ENCODE measurements at regions not wholly inside any gene's neighbourhood (a gene's known extent, or its start where the extent isn't known, plus 50 kb on each side); places are given as distances from the start of the nearest gene placed in this dataset.
"Not testable (repeated sequence)": the region's sequence is repeated elsewhere in the genome, so short reads cannot be mapped to it uniquely, and the experiment has no call there.

DNA sequence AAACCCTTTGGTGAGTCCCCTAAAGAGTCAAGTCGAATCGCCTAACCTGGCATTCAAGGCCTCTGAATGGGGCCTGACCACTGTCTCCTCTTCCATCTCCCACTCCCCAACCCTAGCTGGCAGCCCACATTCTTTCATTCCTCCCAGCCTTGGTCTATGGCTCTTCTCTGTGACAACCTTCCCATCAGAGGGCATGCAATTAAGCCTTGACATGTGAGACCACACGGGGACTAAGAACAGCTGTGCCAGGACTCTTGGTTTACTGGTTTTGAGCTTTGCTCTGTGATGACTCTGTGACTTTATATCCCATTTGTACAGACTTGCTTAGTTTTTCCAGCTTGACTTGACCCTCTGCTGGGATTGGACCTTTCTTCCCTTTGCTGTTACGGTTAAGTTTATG, 116.6 kb downstream of the BUB3 start:
- no peak for DNase-seq

DNA sequence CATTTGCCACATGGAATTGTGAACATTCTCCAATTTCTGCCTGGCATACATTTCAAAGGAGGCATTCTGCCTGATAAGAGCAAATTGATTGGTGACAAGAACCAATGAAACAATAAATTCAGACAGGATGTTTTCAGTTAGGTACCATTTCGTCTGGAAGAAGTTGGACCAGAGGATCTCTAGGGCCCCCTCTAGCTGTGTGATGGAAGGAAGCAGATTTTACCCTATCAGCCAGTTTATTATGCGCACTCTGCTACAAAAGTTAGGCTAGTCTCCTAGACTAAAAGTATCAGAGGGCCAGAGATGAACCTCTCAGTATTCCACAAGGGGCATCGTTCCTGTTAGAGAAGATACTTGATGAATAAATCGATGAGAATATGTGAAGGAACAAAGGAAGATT, 118.0 kb downstream of the BUB3 start:
- DNase-seq = no peak

DNA sequence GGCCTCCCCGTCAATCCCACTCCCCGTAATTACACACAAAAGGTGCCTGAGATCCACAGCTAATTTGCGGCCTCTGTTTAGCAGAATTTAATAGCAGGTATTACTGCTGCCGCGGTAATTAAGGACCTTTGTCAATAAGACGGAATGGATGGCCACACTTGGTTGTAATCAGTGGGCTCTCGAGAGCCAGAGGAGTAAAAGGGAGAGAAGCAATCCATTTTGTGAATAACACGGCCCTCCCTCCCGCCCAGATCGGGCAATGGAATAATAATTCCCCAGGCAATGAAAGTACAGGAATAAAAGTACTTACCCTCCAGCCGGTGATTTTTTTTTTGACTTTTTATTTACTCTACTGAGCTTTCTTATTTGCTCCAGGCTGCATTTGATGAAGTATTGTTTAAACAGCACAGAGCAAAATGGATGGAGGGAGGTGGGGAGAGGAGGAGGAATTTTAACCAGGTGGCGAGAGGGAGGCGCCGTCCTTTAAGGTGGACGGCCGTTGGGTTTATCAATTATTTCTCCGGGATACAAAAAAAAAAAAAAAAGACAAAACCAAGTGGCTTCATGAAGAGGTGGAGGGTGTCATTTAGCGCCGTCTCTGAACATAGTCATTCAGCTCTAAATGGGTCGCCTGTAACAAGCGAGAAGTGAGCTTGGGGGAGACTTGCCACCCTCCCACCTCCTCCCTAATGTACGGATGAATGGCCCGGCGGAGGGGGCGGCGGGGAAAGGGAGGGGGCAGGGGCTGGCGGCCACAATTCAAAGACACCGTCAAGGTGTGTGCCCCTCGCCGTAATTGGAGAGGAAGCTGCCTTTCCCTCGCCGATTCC, 120.3 kb downstream of the BUB3 start:
- DNase-seq = no peak

DNA sequence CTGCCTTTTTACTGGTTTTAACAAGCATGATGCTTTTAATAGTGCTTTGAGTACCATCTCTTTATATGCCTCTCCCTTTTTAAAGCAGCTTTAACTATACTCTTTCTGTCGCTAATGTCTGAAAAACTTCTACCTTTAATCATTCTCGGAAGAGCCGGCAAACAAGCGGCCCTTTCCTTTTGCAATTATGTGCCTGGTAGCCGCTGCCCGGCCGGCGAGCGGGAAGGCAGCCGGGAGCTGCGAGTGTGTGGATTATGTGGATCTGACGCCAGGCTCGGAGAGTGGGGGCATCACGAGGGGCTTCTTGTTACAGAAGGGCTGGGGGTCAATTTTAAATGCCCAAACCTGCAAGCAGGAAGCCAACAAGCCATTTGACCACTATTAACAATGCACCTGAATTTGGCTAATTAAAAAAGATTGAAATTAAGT, 120.9 kb downstream of the BUB3 start:
- no peak for DNase-seq

DNA sequence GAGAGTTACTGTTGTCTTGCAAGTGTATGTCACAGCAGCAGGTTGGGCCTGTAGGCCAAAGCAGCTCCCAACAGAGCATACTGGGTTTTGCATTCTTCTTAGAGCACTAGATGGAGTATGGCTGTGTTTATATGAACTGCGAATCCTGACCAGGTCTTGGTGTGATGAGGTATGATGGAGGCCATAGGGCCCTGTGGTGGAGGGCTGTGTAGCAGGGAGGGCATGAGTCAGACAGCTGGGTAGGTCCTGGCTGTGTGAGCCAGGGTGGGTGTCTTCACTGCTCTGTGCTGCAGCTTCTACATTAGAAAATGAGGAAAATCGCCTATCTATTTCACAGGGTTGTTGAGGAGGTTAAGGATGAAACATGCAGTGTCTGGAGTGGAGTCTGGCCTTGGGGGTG, 124.2 kb downstream of the BUB3 start:
- DNase-seq = no peak

DNA sequence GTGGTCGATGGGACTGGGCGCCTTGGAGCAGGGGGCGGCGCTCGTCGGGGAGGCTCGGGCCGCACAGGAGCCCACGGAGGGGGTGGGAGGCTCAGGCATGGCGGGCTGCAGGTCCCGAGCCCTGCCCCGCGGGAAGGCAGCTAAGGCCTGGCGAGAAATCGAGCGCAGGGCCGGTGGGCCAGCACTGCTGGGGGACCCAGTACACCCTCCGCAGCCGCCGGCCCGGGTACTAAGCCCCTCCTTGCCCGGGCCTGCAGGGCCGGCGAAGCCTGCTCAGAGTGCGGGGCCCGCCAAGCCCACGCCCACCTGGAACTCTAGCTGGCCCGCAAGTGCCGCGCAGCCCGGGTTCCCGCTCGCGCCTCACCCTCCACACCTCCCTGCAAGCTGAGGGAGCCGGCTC, 129.2 kb downstream of the BUB3 start:
- DNase-seq = not testable (repeated sequence)

DNA sequence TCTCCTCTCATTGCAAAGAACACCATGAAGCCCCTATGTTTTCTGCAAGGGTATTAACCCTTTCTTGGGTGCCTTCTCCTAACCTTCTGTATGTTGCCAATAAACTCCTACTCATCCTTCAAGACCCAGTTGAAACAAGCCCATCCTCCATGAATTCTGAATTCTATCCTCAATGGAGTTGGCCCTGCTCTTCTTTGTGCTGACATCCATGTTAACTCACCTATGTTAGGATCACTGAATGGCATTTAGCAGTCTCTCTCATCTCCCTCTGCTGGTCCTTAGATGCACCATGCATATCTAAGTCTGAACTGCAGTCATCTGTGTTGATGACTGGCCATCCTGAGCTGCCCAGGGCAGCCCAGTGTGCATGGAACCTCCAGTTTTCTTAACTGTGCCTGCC, 129.8 kb downstream of the BUB3 start:
- no peak for DNase-seq

DNA sequence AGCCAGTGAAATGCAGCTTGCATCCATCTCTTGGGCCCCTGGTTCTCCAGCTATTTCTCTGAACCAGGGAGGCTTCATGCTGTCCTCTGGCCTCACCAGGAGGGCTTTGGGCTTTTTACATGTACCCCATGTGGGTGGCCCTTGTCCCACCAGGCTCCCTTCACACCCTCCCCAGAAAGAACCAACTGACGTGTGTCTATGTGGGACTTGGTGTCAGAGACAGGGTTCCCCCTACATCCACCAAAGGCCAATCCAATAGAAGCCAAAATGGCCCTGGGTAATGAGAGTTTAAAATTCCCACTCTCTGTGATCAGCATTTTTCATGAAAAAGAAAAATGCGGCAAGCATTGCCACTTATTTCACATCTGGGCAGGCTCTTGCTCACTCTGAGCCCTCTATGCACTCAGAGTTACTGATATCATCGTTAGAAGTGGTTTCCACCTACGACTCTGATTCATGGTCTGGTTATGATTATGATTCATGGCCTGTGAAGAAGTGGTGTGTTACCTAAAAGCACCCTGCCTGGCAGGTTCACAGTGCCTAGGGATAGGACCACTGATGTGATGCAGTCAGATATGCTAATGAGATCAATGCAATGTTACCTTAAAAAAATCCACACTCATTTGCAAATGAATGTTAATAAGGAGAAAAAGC, 133.5 kb downstream of the BUB3 start:
- DNase-seq = peak; percentile 3

DNA sequence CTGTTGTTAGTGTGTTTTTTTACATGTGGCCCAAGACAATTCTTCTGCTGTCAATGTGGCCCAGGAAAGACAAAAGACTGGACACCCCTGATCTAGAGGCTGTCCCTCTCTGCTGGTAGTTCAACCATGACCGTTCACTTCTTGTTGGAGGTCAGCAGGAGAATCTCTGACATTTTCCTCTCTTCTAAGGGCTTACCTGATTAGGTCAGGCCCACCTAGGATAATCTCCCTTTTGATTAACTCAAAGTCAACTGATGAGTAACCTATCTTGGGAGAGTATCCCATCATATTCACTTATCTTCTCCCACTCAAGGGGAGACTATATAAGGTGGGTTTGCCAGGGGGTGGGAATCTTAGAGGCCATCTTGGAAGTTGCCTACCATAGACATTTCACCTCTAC, 135.2 kb downstream of the BUB3 start:
- no peak for DNase-seq

DNA sequence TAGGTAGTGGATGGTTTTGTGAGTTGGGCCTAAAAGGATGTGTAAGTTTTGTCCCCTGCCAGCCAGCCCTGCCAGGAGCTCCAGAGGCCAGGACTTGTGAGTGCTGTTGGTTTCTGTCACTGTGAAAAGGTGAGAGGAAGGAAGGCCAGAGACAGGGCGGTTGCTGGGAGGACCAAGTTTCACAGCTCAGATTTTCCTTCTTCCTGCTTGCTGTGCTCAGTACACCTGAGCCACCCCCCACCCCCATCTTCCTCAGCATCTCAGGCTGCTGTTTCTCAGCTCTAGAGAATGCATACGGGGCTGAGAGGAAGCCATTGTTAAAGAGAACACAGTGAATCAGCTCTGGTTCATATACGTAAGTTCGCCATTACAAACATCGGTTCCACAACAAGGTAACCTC, 139.9 kb downstream of the BUB3 start:
- no peak for DNase-seq

DNA sequence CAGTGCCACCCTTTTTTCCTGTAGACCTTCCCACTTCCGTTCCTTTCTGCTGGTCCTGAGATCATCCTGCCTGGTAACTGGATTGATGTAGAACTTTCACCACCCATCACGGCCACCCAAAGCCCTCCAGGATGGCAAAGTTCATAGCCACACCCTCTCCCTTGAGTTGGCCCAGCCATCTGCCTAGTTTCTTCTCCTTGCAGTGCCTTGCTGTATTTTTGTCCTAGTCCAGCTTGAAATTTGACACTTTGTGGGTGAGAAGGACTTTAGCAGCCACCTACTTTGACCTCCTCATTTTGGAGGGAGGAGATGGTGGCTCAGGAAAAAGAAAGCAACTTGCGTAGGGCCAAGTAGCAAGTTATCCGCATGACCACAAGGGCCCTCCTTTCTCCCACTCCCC, 140.7 kb downstream of the BUB3 start:
- DNase-seq = no peak

DNA sequence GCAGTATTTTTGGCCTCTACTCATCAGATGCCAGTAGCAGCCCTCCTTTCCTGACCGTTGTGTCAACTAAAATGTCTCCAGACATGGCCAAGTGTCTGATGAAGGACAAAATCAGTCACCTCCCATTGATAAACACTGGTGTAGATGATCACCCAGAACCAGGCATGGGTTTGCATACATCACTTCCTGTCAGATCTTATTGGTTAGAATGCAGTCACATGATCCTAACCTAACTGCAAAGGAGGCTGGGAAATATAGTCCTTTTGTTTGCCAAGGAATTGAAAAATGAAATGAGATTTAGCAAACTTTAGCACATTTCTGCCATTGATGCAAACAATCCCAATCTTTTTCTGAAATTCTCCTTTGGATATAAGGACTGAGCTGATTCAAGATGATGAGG, 141.4 kb downstream of the BUB3 start:
- DNase-seq = no peak

DNA sequence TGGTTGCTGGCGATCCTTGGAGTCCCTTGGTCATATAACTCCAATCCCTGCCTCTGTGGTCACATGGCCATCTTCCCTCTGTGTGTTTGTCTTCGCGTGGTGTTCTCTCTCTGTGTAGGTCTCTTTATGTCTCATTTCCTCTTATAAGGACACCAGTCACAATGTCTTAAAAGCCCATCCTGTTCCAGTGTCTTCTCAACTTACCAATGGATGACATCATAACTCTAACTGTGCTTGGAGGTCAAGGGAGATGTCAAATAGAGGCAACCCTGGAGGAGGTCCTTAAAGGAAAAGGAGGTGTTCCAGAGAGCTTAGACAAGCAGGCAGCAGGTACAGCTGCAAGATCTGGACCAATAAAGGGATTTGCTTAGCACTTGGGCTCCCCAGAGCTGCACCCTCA, 143.0 kb downstream of the BUB3 start:
- DNase-seq = no peak

DNA sequence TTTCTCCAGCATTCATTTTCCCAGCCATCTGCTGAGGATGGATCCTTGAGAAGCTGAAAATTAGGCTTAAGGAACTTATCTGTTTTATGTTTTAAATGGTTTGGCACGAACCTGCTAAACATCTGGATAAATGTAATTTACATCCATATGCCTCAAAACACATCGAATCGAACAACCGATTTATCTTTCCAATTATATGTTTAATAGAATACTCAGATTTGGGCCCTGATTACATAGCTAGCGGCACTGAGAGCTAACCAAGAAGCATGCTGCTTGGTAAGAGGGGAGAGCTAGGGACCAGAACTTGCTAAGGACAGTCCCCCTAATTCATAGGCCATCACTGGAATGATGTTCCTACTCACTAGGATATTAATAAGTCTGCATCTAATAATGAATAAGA, 144.4 kb downstream of the BUB3 start:
- DNase-seq = no peak

DNA sequence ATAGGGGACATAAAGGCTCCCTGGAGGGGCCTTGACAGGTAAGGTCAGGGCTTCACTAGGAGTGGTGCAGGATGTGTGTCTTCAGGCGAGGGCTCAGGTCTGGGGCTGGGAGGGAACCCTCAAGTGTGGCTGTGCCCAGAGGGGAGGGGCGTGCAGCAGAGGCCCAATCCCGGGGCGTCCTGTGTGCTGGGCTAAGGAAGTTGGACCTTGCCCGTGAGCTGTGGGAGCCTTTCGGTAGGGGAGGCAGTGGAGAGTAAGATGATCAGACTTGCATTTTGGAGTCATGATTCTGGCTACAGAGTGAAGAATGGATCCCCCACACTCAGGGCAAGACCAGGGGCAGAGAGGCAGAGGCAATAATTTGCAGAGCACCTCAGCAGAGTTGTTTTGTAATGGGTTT, 145.4 kb downstream of the BUB3 start:
- DNase-seq = no peak

DNA sequence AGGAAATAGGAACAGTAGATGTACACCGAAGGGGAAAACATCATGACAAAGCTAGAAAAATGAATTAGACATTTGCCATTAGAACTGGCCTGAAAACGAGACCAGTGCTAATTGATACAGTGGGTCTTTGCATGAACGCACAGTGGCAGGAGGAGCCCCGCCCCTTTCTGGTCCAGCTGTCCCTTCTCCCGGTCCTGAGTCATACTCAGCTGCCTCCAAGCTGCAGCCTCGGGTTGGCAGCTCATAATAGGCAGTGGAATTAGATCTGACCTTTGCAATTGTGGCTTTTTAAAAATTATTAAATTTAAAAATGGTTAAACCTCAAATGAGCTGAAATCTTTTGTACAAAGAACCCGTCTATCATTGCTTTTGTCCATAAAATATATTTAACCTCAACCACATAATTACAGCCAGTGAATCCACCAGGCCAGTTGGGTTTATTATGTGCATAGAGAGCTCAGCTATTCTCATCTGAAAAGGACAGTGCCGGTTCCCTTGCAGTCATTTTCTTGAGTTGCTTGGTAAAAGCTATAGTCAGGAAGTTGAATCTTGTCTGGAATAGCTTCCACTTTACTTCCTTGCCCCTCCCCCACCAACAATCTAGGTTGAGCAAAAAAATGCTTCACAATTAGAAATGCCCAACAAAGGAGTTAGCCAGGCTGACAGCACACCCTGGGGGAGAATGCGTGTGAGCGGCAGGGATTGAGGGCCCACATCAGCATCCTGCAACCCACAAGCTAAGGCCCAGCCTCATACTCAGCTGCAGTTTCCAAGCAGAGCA, 147.1 kb downstream of the BUB3 start:
- DNase-seq = no peak

DNA sequence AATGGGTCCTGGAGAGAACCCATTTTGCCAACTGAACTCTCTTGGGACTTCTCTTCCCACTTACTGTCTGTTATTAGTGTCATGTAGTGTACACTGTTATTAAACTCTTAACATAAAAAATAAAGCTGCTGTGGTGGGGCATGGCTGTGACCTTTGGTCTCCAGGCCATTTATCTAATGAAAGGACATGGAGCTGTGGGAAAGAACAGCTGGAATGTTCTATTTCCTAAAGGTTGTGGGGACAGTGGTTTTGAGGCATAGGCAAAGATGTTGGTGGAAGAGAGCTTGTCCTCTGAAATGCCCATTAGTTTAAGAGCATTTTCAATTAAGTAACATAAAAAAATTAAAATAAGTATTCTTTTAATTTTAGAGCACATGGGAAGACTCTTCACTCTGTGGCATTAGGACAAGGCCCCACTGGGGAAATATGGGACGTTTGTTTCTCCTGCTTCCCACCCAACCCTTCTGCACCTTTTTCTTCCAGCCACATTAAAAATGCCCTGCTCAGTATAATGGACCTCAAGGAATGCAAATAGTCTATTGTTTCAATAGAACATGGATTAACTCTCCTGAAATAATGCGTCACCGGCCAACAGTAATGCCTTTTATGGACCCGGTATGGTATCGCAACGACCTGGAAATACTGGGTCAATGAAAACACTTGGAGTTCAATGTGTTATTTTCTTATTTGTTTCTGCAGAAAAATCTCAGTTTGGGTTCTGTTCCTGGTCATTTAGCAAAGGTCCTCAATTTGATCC, 149.6 kb downstream of the BUB3 start:
- DNase-seq = no peak

DNA sequence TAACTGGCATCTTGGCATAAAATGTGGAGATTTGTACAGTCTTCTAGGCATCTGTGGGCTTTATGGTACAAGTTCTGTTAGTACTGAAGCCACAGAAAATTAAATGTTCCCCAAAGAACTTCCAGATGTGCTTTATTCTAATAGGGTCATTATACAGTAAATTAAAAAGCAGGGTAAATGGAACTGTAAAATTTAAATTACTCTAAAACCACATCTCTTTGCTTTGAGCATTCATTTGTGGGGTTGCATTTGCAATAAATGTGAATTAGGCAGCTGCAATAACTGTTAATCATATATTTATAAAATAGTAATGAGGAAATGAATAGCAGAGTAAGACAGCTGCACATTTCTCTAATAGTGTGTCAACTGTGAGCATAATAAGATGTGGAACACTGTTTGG, 151.5 kb downstream of the BUB3 start:
- no peak for DNase-seq

DNA sequence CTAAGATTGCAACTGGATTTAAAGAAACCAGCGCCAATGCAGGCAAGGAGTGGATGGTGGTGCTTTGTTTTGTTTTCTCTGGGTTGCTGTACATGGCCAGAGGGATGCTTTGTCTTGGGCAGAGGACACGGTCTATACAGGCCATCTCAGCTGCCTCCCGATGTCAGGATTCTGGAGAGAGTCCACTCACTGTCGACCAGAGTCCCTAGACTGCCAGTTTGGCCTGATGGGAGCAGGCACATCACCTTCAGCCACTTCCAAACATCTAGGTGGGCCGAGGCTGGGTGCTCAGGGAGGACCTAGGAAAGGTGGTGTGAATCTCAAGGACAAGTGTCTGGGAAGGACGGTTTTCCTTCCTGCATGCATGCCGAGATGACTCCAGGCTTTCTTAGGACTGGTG, 152.1 kb downstream of the BUB3 start:
- no peak for DNase-seq

DNA sequence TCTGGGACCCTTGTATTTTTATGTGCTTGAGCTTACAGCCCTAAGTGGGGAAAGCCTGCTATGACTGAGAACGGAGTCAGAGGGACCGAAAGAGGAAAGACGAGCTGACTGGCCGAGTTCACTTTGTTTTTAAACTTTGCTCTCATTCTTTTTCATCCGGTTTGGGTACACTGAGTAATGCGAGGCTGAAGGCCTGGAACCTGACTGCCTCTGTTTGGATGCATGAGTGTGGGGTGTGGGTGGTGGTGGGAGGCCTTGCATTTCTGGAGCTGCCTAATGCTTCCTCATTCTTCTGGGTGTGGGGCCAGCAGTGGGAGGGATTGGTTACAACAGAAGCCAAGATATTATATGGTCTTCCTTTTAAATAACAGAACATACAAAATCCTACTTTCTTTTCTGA, 155.5 kb downstream of the BUB3 start:
- DNase-seq = no peak

DNA sequence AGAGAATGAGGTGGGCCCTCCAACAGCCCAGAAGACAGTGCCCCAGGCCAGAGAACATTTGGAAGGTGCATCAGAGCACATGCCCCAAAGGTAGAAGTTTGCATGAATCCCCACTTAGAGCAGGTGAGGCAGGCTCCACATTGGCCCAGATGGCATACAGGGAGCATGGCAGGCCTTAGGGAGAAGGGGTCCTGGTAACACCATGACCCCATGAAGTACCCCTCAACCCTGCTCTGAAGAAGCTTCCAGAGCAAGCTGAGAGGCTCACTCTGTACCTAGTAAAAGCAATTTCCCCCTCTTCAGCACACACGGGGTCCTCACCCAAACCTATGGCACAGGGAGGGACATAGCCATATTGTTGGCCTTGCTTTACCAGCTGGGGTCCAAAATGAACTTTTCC, 162.6 kb downstream of the BUB3 start:
- DNase-seq = no peak

DNA sequence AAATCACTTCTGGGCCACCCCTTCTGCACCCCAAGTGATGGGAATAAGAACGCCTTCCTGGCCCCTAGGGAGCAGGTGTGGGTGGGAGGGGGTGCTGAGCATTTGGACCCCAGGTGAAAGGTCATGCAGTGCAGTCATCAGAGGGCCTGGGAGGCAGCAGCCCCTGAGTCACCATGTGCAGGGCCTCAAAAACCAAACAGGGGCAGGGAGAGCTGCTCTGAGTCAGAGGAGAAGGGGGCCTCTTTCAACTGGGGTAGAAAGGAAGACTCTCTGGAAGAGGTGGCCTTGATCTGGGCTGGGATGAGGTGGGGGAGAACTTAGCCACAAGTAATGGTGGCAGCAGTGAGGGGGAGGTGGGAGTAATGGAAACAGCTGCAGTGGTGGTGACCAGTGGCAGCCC, 164.3 kb downstream of the BUB3 start:
- no peak for DNase-seq

DNA sequence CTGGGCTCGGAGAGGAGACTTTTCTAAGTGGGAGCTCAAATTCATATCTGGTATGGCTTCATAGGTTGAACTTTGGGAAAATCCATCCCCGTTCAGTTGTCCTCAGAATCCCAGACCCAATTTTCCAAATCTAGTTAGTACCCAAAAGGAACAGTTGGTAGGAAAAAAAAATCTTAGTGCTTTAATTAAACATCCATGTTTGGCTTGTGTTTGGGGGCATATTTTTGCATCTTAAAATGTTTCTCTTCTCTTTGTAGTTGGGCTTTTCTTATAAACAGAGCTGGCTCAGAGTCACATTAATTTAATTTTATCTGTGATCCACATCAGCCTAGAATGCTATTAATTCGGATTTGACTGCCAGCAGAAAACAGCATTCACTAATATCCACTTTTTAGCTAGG, 165.9 kb downstream of the BUB3 start:
- no peak for DNase-seq
